ELR (cell line): ENCODE measurements at regions not wholly inside any gene's neighbourhood (a gene's known extent, or its start where the extent isn't known, plus 50 kb on each side); places are given as distances from the start of the nearest gene placed in this dataset.
"Not testable (repeated sequence)": the region's sequence is repeated elsewhere in the genome, so short reads cannot be mapped to it uniquely, and the experiment has no call there.

Source experiments
- DNase-seq: peaks from one replicate; pipeline ENCODE4 v3.0.0-alpha.2; 2015; ENCODE audit warnings: low read depth

DNA sequence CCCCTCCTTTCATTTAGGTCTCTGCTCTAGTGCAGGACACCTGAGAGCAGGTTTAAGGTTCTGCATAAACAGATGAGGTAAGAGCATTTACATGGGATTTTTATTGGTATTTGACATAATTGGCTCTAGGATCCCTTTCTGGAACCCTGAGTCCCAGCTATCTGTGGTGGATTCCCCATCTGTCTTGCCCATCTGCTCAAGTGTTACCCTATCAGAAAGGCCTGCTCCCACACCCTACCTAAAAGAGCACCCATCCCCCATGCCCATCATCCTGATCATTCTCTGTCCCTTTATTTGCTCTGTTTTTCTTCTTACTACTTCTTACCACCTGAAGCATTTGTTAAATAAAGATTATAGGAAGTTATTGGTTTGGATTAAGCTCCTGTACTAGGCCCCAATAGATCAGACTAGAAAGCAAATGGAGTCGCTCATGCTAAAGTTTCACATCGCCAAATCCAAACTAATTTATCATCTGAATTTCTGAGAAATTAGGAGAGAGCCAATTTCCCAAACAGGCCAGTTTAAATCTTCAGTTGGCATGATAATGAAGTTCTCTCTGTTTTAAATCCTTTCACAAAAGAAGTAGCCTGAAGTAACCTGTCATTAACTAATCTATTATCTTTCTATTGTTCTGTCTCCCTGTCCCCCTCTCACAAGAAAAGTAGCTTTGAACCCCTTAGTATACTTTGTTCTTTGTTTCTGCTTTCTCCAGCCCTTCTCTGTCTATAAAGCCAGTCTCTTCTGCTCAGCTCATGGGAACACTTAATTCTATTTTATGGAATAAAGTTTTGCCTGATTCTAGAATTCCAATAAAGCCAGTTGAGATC is 178.6 kb downstream of the ZNF674 start:
- DNase-seq, result no peak

DNA sequence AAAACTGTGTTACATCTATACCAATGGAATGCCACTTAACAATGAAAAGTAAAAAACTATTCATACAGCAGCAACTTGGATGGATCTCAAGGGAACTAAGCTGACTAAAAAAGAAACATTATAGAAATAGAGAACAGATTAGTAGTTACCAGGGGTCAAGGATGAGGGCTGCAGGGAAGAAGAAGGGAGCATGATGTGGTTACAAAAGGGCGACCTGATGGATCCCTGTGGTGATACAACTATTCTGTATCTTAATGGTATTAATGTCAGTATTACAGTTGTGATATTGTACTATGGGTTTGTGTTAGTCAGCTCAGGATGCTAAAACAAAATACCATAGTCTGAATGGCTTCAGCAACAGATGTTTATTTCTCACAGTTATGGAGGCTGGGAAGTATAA is 190.7 kb downstream of the ZNF674 start:
- no peak for DNase-seq

DNA sequence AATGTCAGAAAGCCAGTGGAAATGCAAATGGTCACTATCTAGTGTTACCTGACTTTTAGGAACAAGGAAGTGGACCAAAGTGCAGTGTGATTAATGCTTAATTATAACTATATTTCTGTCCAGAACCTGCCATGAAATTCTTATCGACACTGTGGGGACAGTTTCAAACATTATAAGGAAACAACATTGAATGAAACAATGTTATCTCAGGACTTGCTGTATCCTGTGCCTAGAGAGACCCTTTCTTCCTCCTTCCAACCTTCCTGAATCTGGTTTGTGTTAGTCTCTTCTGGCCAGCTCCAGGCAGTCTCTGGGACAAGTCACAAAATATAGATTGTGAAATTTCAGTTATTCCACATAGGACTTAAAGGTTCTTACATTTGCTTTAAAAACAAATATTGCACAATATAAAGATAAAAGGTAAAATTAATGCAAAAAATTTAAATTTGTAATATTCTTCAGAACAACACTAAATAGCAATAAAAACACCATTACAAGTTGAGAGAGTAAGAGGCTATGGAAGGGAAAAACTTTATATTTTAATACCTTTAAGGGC is 203.4 kb downstream of the ZNF674 start:
- no peak for DNase-seq

DNA sequence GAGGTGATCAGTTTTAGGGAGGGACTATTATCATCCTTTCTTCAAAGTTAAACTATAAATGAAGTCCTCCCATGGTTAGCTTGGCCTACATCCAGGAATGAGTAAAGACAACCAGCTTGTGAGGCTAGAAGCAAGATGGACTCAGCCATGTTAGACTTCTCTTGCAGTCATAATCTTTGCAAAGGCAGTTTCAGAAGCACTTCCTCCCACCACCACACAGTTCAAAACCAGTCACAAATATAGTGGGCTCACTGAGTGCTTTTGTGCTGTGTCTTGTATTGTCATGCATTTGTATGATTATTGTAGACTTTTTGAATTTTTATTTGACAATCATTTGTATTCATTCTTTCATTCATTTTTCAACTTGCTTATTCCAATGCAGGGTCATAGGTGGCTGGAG is 204.5 kb downstream of the ZNF674 start:
- no peak for DNase-seq

DNA sequence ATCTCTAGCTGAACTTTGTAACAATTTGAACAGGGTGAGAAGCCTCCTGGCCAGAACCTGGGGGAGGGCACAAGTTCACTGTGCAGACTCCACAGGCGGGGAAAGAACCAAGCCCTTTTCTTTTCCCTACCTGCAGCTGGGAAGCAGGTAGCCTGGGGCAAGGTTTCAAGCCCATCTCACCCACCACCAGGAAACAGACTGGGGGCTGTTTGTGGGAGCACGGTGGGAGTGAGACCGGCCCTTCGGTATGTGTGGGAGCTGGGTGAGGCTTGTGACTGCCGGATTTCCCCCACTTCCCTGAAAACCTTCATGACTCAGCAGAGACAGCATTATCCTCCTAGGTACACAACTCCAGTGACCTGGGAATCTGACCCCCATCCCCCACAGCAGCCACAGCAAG is 211.7 kb downstream of the ZNF674 start:
- peak; percentile 8 for DNase-seq

DNA sequence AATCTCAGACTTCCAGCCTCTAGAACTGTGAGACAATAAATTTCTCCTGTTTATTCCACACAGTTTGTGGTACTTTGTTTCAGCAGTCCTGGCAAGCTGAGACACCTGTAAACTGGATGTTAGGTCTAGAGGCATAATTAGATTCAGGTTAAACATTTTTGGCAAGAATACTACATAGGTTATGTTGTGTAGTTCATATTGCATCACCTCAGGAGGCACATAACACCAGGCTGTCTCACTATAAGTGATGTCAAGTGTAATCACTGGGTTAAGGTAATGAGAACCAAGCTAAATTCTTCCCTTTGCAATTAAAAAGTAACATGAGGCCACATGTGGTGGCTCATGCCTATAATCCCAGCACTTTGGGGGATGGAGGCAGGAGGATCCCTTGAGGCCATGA is 214.2 kb downstream of the ZNF674 start:
- no peak for DNase-seq

DNA sequence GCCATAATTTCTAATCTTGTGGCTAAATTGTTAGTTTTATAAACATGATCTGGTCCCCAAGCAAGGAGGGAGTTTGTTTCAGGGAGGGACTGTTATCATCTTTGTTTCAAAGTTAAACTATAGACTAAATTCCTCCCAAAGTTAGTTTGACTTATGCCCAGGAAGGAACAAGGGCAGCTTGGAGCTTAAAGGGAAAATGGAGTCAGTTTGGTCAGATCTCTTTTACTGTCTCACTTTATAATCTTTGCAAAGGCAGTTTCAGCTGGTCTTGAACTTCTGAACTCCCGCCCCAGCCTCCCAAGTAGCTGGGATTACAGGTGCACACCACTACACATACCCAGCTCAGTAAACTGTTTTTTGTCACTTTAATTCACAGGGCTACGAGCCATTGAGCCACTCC is 214.7 kb downstream of the ZNF674 start:
- DNase-seq, result no peak

DNA sequence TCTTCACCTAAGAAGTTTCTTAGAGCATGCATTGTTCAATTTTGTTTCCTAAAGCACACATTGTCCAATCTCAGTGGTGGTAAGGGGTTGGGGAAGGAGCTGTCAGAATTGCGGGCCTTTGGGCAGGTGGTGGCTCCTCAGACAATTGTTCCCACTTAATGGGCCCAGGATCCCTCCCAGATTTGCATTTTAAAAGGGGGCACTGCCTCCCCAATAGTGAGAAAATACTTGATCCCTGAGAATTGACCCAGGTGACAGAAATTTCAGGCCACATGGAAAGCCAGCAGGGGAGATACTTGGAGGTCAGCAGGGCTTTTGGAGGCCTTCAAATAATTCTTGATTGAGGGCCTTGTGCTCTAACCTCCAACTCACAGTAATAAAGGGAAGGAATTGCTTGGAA is 217.1 kb downstream of the ZNF674 start:
- no peak for DNase-seq

DNA sequence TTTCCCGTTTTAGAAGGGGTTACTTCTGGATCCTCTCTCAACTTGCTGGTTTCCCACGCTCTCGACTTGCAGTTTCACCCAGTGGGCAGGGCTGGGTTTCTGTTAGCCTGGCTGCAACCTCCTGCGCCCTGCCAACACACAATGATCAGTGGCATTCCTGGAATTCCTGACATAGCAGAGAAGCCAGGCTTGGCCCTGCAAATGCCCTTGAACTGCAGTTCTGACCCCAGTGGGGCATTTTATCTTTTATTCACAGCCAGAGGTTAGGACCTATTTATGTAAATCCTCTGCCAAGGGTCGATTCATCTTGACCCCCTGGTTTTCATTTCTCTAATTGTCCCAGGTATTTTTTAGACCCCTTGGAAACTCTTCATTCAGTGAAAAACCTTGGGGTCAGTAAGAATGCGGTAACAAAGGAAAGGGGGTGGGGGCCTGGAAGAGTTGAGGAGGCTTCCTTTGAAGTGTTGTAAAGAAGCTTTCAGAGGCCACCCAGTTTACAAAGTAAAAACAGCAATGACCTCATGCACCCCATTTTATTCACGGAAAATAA is 217.6 kb downstream of the ZNF674 start:
- DNase-seq, result peak; percentile 73

DNA sequence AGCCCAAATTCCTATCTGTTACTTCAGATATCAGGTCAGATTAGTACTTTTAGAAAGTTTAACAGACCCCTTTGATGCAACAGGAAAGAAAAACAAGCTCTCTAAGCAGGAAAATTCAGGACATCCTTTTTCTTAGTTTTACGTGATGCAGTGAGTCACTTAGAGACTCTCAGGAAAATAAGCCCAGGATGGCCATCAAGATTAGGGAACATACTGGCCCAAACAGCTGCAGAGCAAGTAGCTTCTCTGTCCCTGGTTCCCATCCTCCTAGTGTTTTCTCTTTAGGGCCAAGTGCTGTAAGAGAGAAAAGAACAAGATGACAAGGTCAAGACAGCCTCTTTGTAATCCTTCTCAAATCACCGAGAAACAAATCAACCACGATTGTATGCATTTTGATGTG is 219.1 kb downstream of the ZNF674 start:
- DNase-seq, result peak; percentile 54

DNA sequence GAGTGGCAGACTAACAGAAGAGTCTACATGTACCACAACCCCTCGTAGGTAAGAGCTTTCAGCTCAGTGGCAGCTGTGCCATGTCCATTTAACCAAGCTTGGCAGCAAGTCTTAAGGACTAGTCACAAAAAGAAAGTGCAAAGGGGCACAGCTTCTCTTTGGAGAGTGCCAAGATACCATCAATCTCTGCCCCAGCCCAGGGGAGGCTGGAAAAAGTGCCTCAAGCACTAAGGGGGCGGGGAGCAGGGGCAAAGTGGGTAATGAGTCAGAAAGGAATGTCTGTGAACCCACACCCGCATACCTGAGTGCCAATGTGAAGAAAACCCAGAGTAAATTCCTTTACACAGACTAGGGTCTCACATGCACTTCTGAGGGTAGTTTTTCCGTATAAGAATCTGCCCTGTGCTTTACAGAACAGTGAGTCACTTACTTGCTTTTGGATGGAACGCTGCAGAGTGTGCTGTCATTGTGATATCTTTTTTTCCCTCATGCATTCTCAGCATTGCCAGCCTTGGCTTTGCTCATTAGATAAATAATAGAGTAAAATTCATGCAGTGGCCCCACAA is 219.8 kb downstream of the ZNF674 start:
- peak; percentile 83 for DNase-seq

DNA sequence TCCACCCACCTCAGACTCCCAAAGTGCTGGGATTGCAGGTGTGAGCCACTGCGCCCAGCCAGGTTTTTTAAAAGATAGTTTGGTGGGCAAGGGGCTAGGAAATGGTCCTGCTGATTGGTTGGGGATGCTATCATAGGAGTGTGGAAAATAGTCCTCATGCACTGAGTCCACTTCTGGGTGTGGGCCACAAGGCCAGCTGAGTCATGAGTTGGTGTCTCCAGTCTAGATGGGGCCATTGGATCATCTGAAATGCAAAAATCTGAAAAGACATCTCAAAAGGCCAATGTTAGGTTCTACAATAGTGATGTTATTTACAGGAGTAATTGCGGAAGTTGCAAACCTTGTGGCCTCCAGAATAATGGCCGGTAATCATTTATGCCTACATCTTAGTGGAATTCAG is 221.1 kb downstream of the ZNF674 start:
- no peak for DNase-seq

DNA sequence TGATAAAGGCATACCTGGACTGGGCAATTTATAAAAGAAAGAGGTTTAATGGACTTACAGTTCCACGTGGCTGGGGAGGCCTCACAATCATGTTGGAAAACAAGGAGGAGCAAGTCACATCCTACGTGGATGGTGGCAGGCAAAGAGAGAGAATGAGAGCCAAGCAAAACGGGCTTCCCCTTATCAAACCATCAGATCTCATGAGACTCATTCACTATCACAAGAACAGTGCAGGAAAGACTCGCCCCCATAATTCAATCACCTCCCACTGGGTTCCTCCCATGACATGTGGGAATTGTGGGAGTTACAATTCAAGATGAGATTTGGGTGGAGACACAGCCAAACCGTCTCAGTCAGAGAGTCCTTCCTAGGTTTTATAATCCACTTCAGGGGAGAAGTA is 222.3 kb downstream of the ZNF674 start:
- not testable (repeated sequence) for DNase-seq

DNA sequence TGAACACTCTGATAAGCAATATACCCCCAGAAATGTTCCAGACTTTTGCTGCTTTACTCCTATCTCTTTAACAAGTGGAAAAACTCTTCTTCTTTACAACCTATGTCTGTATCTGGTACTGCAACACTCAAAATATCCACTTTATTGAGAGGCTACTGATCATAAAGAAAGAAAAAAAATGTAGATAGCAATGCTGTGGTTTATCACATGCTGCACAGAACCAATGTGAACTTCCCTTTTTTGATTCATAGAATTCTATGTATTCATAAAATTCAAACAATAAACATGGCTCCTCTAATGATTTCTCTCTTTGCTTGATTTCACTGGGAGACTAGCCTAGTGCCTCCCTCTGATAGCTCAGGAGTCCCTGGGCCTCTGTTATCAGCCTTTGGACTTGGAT is 223.5 kb downstream of the ZNF674 start:
- no peak for DNase-seq

DNA sequence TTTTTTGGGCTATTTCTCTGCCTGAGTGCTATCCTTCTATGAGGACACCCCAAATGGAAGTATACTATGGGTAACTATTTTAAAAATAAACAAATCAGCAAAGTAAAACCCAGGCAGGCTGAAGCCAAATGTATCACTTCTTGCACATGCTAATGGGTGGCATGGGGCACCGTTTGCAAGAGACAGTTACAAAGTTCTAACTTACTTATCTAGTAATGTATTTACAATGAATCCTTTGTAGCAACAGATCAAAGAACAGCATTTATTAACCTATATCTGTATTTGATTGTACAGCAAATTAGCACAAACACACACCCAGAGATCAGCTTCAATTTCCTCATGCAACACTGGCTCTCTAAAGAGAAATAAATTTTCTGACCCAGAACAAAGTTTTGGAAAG is 225.5 kb downstream of the ZNF674 start:
- no peak for DNase-seq

DNA sequence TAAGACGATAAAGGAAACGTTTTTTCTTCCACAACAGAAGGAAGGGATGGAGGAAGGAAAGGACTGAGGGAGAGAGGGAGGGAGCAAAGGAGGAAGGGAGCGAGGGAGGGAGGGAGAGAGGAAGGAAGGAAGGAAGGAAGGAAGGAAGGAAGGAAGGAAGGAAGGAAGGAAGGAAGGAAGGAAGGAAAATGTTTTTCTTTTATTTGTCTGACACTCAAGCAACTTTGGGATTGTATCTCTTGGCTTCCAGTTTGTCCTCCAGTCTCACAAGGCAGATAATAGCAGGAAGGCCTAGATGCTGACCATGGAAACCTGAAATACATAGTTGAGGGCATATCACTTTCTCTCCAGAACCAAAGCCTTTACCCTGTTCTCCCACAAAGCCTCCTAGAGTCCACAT is 226.7 kb downstream of the ZNF674 start:
- no peak for DNase-seq

DNA sequence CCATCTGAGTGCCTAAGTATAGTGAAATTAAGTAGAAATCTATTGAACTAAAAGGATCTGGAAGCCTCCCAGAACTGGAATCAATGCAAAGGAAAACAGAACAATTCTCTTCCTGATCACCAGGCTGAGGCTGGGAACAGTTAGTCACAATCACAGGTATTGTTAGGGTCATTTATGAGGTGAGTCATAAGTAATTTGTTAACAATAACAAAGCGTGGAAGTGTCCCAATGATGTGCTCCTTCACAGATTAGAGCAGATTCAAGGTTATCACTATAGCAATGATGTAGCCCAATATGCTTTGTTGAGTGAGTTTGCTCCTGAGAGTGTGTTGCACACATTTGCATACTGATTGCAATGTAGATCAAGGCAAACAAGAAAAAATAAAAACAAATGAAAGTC is 228.1 kb downstream of the ZNF674 start:
- DNase-seq, result peak; percentile 20

DNA sequence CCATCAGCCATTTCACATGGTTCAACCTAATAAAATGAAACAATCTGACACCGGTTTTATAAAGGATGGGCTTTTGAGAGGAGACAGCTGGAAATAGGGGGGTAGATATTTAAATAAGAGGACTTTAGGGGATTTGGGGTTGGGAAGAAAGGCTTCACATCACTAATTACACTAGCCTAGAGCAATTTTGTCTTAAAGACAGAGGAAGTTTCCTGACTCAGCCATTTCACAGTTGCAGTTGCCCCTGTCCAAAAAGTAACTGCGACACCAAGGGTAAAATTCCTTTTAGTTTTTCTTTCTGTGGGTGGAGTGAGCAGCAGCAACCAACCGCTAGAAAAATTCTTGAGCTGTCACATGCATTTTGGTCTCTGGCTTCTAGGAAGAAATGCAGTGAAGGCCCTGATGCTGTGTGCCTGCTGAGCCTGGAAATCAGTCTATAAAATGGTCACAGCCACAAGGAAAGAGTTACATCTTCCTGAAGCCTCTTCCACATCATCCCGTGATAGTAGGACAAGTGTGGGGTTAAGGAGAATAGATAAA is 233.6 kb downstream of the ZNF674 start:
- DNase-seq, result no peak

DNA sequence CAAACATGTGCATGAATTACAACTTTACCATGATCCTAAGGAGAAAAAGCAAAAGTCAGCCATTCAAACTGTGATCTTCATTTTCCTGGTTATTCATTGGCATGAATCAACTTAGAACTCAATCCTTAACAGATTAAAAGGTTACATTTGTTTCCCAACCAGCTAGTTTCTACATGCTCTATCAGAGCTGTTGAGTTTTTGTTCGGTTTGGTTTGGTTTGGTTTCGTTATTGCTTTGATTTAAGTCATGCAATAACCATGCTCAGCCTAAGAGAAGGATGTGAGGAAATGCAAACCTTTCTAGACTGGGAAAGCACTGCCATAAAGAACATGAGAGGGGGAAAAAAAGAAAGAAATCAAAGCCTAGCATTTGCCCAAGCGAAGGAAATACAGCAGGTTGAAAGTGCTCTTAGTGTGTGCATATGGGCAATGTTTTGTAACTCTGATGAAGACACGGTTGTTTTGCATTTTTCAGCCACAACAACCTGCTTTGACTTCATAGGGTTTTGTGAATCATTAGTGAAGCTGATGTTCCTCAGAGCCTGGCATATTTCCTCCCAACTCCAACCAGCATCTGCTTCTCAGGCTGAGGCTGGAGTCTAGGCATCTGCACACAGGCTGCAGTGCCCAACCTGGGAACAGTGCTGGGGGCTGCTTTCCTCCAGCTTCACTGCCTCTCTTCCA is 234.3 kb downstream of the ZNF674 start:
- DNase-seq, result no peak

DNA sequence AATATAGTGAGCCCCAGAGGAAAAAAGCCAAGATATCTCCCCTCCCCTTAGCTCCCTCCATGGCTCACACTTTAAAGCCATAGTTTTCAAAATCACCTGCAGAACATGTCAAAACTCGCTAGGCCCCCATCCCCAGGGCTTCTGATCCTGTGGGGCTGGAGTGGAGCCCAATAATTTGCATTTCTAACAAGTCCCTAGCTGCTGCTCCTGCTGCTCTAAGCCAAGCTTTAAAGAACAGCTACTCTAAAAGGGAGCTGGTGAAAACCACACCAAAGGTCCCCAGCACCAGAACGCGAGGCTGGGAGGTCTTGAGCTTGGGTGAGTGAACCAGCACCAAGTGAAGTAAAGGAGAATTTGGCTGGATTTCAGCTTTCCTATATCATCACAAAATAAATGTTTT is 237.1 kb downstream of the ZNF674 start:
- no peak for DNase-seq

DNA sequence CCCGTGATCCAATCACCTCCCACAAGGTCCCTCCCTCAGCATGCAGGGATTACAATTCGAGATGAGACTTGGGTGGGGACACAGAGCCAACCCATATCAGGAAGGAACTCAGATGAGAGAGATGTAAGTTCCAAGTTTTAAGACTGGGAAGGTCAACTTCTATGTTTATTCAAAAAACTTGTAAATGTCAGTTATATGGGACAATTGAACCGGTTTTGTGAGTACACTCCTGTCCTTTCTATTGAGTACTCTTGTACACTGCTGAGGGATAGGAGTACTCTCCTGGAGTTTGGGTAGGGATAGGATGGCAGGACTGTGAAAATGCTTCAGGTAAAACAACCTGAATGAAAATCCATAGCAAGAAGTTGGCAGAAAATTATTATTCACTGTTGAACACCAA is 239.1 kb downstream of the ZNF674 start:
- no peak for DNase-seq

DNA sequence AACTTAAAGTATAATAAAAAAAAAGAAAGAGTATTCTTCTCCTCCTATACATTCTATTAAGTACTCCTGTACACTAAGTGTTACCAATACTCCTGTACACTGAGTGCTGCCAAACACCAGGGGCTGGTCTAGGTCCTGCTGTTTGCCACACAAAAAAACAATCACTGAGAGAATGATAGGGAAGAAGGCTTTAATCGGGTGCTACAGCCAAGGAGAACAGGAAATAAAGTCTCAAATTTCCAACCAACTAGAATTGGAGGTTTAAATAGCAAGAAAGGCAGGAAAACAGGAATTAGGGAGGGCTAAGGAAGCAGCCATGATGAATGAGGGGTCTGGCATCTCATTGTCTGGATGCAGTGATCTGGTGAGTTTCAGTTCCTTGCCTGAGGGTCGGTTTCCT is 239.8 kb downstream of the ZNF674 start:
- DNase-seq, result no peak

DNA sequence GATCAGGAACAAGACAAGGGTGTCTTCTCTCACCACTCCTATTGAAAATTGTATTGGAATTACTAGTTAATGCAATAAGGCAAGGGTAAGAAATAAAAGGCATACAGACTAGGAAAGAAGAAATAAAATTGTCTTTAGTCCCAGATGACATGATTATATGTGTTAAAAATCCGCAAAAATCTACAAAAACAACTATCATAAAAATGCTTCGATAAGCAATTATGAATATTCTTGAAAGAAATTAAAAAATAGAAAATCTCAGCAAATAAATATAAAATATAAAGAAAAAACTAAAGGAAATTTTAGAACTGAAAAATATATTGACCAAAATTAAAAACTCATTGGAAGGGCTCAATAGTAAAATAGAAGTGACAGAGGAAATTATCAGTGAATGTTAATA is 243.3 kb downstream of the ZNF674 start:
- no peak for DNase-seq
